Sigmoid colon (tissue), 6 donors: ENCODE measurements at regions not wholly inside any gene's neighbourhood (a gene's known extent, or its start where the extent isn't known, plus 50 kb on each side); places are given as distances from the start of the nearest gene placed in this dataset.

ENCODE experiments used
- DNase-seq: peaks from one replicate; pipeline ENCODE4 v3.0.0-alpha.2; 2019
- H3K27ac ChIP-seq, 4 donors: fragments of 200-600 bp; sonication (generic); one replicate each; pipeline ENCODE4 v1.5.1; 2016 to 2019; ENCODE audit warnings: mild to moderate bottlenecking in 1 of 4
- H3K27me3 ChIP-seq, 3 donors: fragments of 200-600 bp; sonication (generic); one replicate each; pipeline ENCODE4 v1.5.1; 2019; ENCODE audit warnings: mild to moderate bottlenecking in 1 of 3
- H3K36me3 ChIP-seq, 4 donors: fragments of 200-600 bp; sonication (generic); one replicate each; pipeline ENCODE4 v1.5.1; 2016 to 2019
- H3K4me1 ChIP-seq, 4 donors: fragments of 200-600 bp; sonication (generic); one replicate each; pipeline ENCODE4 v1.5.1; 2017 to 2019
- H3K4me3 ChIP-seq, 4 donors: fragments of 200-600 bp; sonication (generic); one replicate each; pipeline ENCODE4 v1.5.1; 2017 to 2019; ENCODE audit warnings: mild to moderate bottlenecking in 2 of 4, moderate library complexity in 1 of 4
- H3K9me3 ChIP-seq, 4 donors: fragments of 200-600 bp in 3 of 4; sonication (generic) in 3 of 4; one replicate each; pipeline versions ENCODE4 v1.5.1 to v1.6.1; 2013 to 2019
- CTCF ChIP-seq, 4 experiments: fragments of 450-650 bp in 3 of 4; fragments of 200-600 bp in 1 of 4; IDR thresholded peaks; one replicate each; pipeline ENCODE4 v1.5.1; 2016 to 2019; ENCODE audit warnings: antibody characterized with exemption in 4 of 4, mild to moderate bottlenecking in 3 of 4, moderate library complexity in 2 of 4
- EP300 ChIP-seq, 4 donors: sonication (generic); formaldehyde crosslinking; IDR thresholded peaks; one replicate each; pipeline ENCODE4 v1.6.1; 2017; ENCODE audit warnings: antibody characterized with exemption in 4 of 4
- POLR2A ChIP-seq, 2 donors: fragments of 450-650 bp; IDR thresholded peaks; one replicate each; pipeline ENCODE4 v1.6.1; 2016; ENCODE audit warnings: antibody characterized with exemption in 2 of 2, mild to moderate bottlenecking in 2 of 2, moderate library complexity in 2 of 2
- POLR2AphosphoS5 ChIP-seq, 4 donors: sonication (generic); formaldehyde crosslinking; IDR thresholded peaks; one replicate each; pipeline ENCODE4 v1.6.1; 2017; ENCODE audit warnings: antibody characterized with exemption in 4 of 4
- WGBS, 2 donors: extraction: QIAGEN DNeasy Blood & Tissue Kit; methylation state at CpG; one replicate each; pipeline ENCODE4 v1.1.7; 2013; 5-methylcytosine and 5-hydroxymethylcytosine counted together
- intact Hi-C: fragments of 100-400 bp; cut with DNase I; formaldehyde crosslinking; loops from one replicate; pipeline ENCODE4 v1.15.1; 2023
- donor health status: healthy with polysubstance abuse.
- donor health status: healthy.

- no peaks in the 10 kb centered on the region for H3K4me1 ChIP-seq
- no peak for DNase-seq
- WGBS, 2 donors: 76 to 88% methylated on average over 3 of the region's 3 CpGs
- no peak overlapping the region for H3K4me3 ChIP-seq
- peaks cover 0 to 3% (median 0%) of the 10 kb centered on the region in 3 donors for H3K27me3 ChIP-seq
- intact Hi-C loops: no loop called here
- H3K9me3 ChIP-seq: peaks cover 0 to 2% (median 0%) of the 10 kb centered on the region in 4 donors
- TF ChIP-seq CTCF (IDR thresholded peaks at IDR 0.05) (no peak), EP300 (IDR thresholded peaks at IDR 0.05) (no peak), POLR2AphosphoS5 (IDR thresholded peaks at IDR 0.05) (no peak), POLR2A (IDR thresholded peaks at IDR 0.05) (no peak)
- H3K36me3 ChIP-seq: no peaks in the 10 kb centered on the region
- H3K27ac ChIP-seq: no peak overlapping the region
These were observed 303.4 kb downstream of the SMAD2 start for GRCh38 chr18:47627030-47627429.

- peaks cover 0 to 2% (median 0%) of the 10 kb centered on the region in 4 donors for H3K9me3 ChIP-seq
- TF ChIP-seq EP300 (IDR thresholded peaks at IDR 0.05): no peak
- TF ChIP-seq POLR2AphosphoS5 (IDR thresholded peaks at IDR 0.05): no peak
- no peak for TF ChIP-seq CTCF (IDR thresholded peaks at IDR 0.05)
- no peak overlapping the region for H3K27ac ChIP-seq
- no peaks in the 10 kb centered on the region for H3K4me1 ChIP-seq
- DNase-seq: no peak
- intact Hi-C loops: no loop called here
- H3K36me3 ChIP-seq: no peaks in the 10 kb centered on the region
- no peak overlapping the region for H3K4me3 ChIP-seq
- WGBS, 2 donors: 93 to 99% methylated on average over 3 of the region's 3 CpGs
- no peaks in the 10 kb centered on the region for H3K27me3 ChIP-seq
These were observed 310.5 kb downstream of the SMAD2 start for GRCh38 chr18:47619771-47620448.

- no peak for TF ChIP-seq EP300 (IDR thresholded peaks at IDR 0.05)
- no peak for TF ChIP-seq POLR2AphosphoS5 (IDR thresholded peaks at IDR 0.05)
- no peak for TF ChIP-seq CTCF (IDR thresholded peaks at IDR 0.05)
- no peak for TF ChIP-seq POLR2A (IDR thresholded peaks at IDR 0.05)
- intact Hi-C loops: no loop called here
- H3K4me3 ChIP-seq: no peak overlapping the region
These were observed 311.7 kb downstream of the SMAD2 start for GRCh38 chr18:47618758-47619157.

GRCh38 chr18:47615043-47615442, 315.4 kb downstream of the SMAD2 start:
- no peak for DNase-seq

More at GRCh38 chr18:47618758-47619157, 311.7 kb downstream of the SMAD2 start:
- Histone ChIP-seq H3K36me3 (no peaks in the 10 kb centered on the region), H3K27ac (no peak overlapping the region), H3K27me3 (no peaks in the 10 kb centered on the region), H3K9me3 (peaks cover 0 to 2% (median 0%) of the 10 kb centered on the region in 4 donors), H3K4me1 (no peaks in the 10 kb centered on the region)
- 86 to 93% methylated on average over 3 of the region's 3 CpGs for WGBS, 2 donors
- no peak for DNase-seq

More at GRCh38 chr18:47615043-47615442, 315.4 kb downstream of the SMAD2 start:
- H3K27me3 ChIP-seq: no peaks in the 10 kb centered on the region
- no peak overlapping the region for H3K4me3 ChIP-seq
- intact Hi-C loops: no loop called here
- no peaks in the 10 kb centered on the region for H3K4me1 ChIP-seq
- H3K9me3 ChIP-seq: peaks cover 0 to 3% (median 0%) of the 10 kb centered on the region in 4 donors
- 83 to 85% methylated on average over 2 of the region's 2 CpGs for WGBS, 2 donors
- TF ChIP-seq POLR2AphosphoS5 (IDR thresholded peaks at IDR 0.05) (no peak), CTCF (IDR thresholded peaks at IDR 0.05) (no peak), POLR2A (IDR thresholded peaks at IDR 0.05) (no peak), EP300 (IDR thresholded peaks at IDR 0.05) (no peak)
- no peaks in the 10 kb centered on the region for H3K36me3 ChIP-seq
- H3K27ac ChIP-seq: no peak overlapping the region
